WTC11 (cell line): ENCODE measurements at regions not wholly inside any gene's neighbourhood (a gene's known extent, or its start where the extent isn't known, plus 50 kb on each side); places are given as distances from the start of the nearest gene placed in this dataset.

Source experiments
- AFF4 ChIP-seq: sonication (generic); formaldehyde crosslinking; IDR thresholded peaks from 2 replicates; pipeline ENCODE4 v1.8.1; 2023; ENCODE audit warnings: mild to moderate bottlenecking, missing genetic modification reagents, borderline replicate concordance
- CBFB ChIP-seq: sonication (generic); formaldehyde crosslinking; IDR thresholded peaks from 2 replicates; pipeline ENCODE4 v1.8.1; 2022; ENCODE audit warnings: mild to moderate bottlenecking, low read depth, missing genetic modification reagents
- CTCF ChIP-seq: fragments of 200-600 bp; IDR thresholded peaks from 2 replicates; pipeline ENCODE4 v1.8.0; 2022; ENCODE audit warnings: antibody characterized with exemption
- IRF1 ChIP-seq: sonication (generic); formaldehyde crosslinking; IDR thresholded peaks from 2 replicates; pipeline ENCODE4 v1.8.0; 2023; ENCODE audit warnings: missing genetic modification reagents
- NFE2L1 ChIP-seq: sonication (generic); formaldehyde crosslinking; IDR thresholded peaks from 2 replicates; pipeline ENCODE4 v1.8.1; 2023; ENCODE audit warnings: missing genetic modification reagents
- TCF7 ChIP-seq: sonication (generic); formaldehyde crosslinking; IDR thresholded peaks from 2 replicates; pipeline ENCODE4 v1.8.0; 2022; ENCODE audit warnings: mild to moderate bottlenecking, low read depth, missing genetic modification reagents, moderate library complexity
- USF2 ChIP-seq: sonication (generic); formaldehyde crosslinking; IDR thresholded peaks from 2 replicates; pipeline ENCODE4 v1.8.1; 2023; ENCODE audit warnings: mild to moderate bottlenecking, missing genetic modification reagents, moderate library complexity

GRCh38 chr10:28367413-28367812, 64.5 kb upstream of the MPP7 start:
- no peak for TF ChIP-seq CTCF
- no peak for TF ChIP-seq USF2 (CRISPR knock-in tag)
- no peak for TF ChIP-seq IRF1 (CRISPR knock-in tag)
- no peak for TF ChIP-seq CBFB (CRISPR knock-in tag)
- TF ChIP-seq TCF7 (CRISPR knock-in tag), result no peak
- no peak for TF ChIP-seq NFE2L1 (CRISPR knock-in tag)
- no peak for TF ChIP-seq AFF4 (CRISPR knock-in tag)
